A549 (cell line): ENCODE measurements at regions not wholly inside any gene's neighbourhood (a gene's known extent, or its start where the extent isn't known, plus 50 kb on each side); places are given as distances from the start of the nearest gene placed in this dataset.

Source experiments
- CTCF ChIP-seq: fragments of >200 bp; sonication (Bioruptor Twin); formaldehyde crosslinking; IDR thresholded peaks from 3 replicates; pipeline ENCODE4 v1.5.1; 2016
- MAZ ChIP-seq: fragments of 150-350 bp; IDR thresholded peaks from 2 replicates; pipeline ENCODE4 v1.6.1; 2014; ENCODE audit warnings: antibody characterized with exemption, low read depth, low read length, borderline replicate concordance
- SMC3 ChIP-seq: fragments of >200 bp; sonication (Bioruptor Twin); formaldehyde crosslinking; IDR thresholded peaks from 3 replicates; pipeline ENCODE4 v1.6.1; 2018; ENCODE audit warnings: inconsistent platforms
- TP53 ChIP-seq: fragments of 250-450 bp; sonication (Bioruptor Pico); IDR thresholded peaks from 2 replicates; pipeline ENCODE4 v1.5.0; 2021; ENCODE audit warnings: mild to moderate bottlenecking, moderate library complexity

- TF ChIP-seq CTCF (no peak), SMC3 (no peak), TP53 (CRISPR knock-in tag) (no peak), MAZ (no peak)
Measured at GRCh38 chr2:16149349-16150243, 209.2 kb downstream of the MYCN start.
